GM18505 (cell line): ENCODE measurements at regions not wholly inside any gene's neighbourhood (a gene's known extent, or its start where the extent isn't known, plus 50 kb on each side); places are given as distances from the start of the nearest gene placed in this dataset.
"Not testable (repeated sequence)": the region's sequence is repeated elsewhere in the genome, so short reads cannot be mapped to it uniquely, and the experiment has no call there.

Experiments
- ATAC-seq: cut with Tn5 transposase; IDR thresholded peaks from one replicate; pipeline ENCODE4 v1.9.1; 2021; ENCODE audit not compliant: unreplicated experiment
- POLR2A ChIP-seq: IDR thresholded peaks from 4 replicates; pipeline ENCODE4 v1.6.1; 2011; ENCODE audit warnings: borderline replicate concordance; ENCODE audit not compliant: insufficient read depth, insufficient read length; ENCODE audit errors: extremely low read depth

- no peak for TF ChIP-seq POLR2A
- no peak for ATAC-seq
Measured at GRCh38 chr3:30531017-30531570, 75.3 kb upstream of the TGFBR2 start.

GRCh38 chr3:30535525-30535924 lies 70.9 kb upstream of the TGFBR2 start:
- no peak for TF ChIP-seq POLR2A
- no peak for ATAC-seq

- TF ChIP-seq POLR2A = no peak
- no peak for ATAC-seq
Measured at GRCh38 chr3:30538791-30539190, 67.6 kb upstream of the TGFBR2 start.

- no peak for ATAC-seq
Measured at GRCh38 chr3:30539206-30539605, 67.2 kb upstream of the TGFBR2 start.

GRCh38 chr3:30539772-30540171 lies 66.6 kb upstream of the TGFBR2 start:
- TF ChIP-seq POLR2A = no peak
- no peak for ATAC-seq

More at GRCh38 chr3:30539206-30539605, 67.2 kb upstream of the TGFBR2 start:
- no peak for TF ChIP-seq POLR2A

GRCh38 chr3:30541156-30541555 lies 65.2 kb upstream of the TGFBR2 start:
- ATAC-seq = not testable (repeated sequence)

GRCh38 chr3:30542897-30543296 lies 63.5 kb upstream of the TGFBR2 start:
- TF ChIP-seq POLR2A = no peak
- no peak for ATAC-seq

- no peak for TF ChIP-seq POLR2A
- ATAC-seq = no peak
Measured at GRCh38 chr3:30544812-30545211, 61.6 kb upstream of the TGFBR2 start.

GRCh38 chr3:30546934-30547333 lies 59.5 kb upstream of the TGFBR2 start:
- ATAC-seq = no peak
- TF ChIP-seq POLR2A = no peak

GRCh38 chr3:30547716-30548115 lies 58.7 kb upstream of the TGFBR2 start:
- no peak for ATAC-seq
- no peak for TF ChIP-seq POLR2A

GRCh38 chr3:30548600-30548999 lies 57.8 kb upstream of the TGFBR2 start:
- no peak for TF ChIP-seq POLR2A
- ATAC-seq = no peak

GRCh38 chr3:30549600-30549999 lies 56.8 kb upstream of the TGFBR2 start:
- ATAC-seq = no peak
- no peak for TF ChIP-seq POLR2A

- no peak for ATAC-seq
- no peak for TF ChIP-seq POLR2A
Measured at GRCh38 chr3:30550246-30550645, 56.2 kb upstream of the TGFBR2 start.

- TF ChIP-seq POLR2A = no peak
- ATAC-seq = no peak
Measured at GRCh38 chr3:30551266-30551665, 55.1 kb upstream of the TGFBR2 start.

GRCh38 chr3:30551927-30552326 lies 54.5 kb upstream of the TGFBR2 start:
- no peak for TF ChIP-seq POLR2A
- no peak for ATAC-seq
